Brain microvascular endothelial cell (primary cell): ENCODE measurements at regions not wholly inside any gene's neighbourhood (a gene's known extent, or its start where the extent isn't known, plus 50 kb on each side); places are given as distances from the start of the nearest gene placed in this dataset.

Experiments used
- DNase-seq: peaks from one replicate; pipeline ENCODE4 v3.0.0-alpha.2; 2020
- H3K27ac ChIP-seq: fragments of 250-450 bp; sonication (Bioruptor Pico); 2 replicates; pipeline ENCODE4 v1.5.1; 2020; ENCODE audit warnings: mild to moderate bottlenecking, moderate library complexity
- H3K27me3 ChIP-seq: fragments of 250-450 bp; sonication (Bioruptor Pico); replicated peaks from 2 replicates; pipeline ENCODE4 v1.5.1; 2020; ENCODE audit warnings: mild to moderate bottlenecking
- H3K36me3 ChIP-seq: fragments of 250-450 bp; sonication (Bioruptor Pico); replicated peaks from 2 replicates; pipeline ENCODE4 v1.5.1; 2020; ENCODE audit warnings: mild to moderate bottlenecking
- H3K4me3 ChIP-seq: 2 replicates; pipeline ENCODE4 v1.5.1; 2011; ENCODE audit warnings: low read depth, mild to moderate bottlenecking, control low read depth, low read length, moderate library complexity
- CTCF ChIP-seq: IDR thresholded peaks from 2 replicates; pipeline ENCODE4 v1.5.1; 2011; ENCODE audit warnings: low read depth, mild to moderate bottlenecking, moderate library complexity, low read length, control low read depth, inconsistent platforms; ENCODE audit errors: missing control alignments
- in situ Hi-C: cut with HindIII; loops from 2 replicates; pipeline ENCODE4 v1.10.0; 2017; ENCODE audit warnings: low sequenced_read_pairs, low pct_ligation_motif_present

- no peaks in the 10 kb centered on the region for H3K27me3 ChIP-seq
- H3K4me3 ChIP-seq = no peak overlapping the region
- H3K36me3 ChIP-seq = no peaks in the 10 kb centered on the region
- peak overlapping the region; percentile 30 for H3K27ac ChIP-seq
- no peak for TF ChIP-seq CTCF
- DNase-seq = peak; percentile 80
- in situ Hi-C loops = no loop called here
Observed at GRCh38 chr17:71922439-71922838, 198.4 kb upstream of the SOX9 start.

DNA sequence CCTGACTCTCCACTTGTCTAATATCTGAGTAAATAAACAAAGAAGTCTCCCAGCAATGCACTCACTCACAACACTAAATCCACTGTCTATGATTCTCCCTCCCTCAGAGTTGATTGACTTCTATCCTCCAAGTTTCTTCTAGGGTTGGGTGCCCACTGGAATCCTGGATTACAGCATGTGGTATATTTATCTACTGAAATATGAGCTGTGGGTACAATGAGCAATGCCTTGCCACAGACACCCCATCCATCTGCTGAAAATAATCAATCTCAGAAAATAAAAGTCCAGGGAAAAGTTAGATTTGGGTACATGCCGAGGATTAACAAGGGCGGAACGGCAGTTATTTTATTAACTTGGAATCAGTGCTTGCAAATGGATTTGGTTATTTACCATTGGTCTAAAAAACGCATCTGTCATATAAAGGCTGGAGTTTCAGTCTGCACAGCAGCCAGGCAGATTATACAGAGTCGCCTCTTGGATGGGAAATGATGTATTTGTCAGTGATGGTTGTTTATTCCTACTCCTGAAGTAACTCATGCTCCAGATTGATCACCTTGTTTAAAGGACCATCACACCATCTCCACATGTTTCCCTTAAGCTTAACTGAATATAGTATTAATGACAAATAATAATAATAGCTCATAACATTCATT is 193.9 kb upstream of the SOX9 start:
- no peaks in the 10 kb centered on the region for H3K36me3 ChIP-seq
- no peak overlapping the region for H3K27ac ChIP-seq
- no peak for DNase-seq
- no peak overlapping the region for H3K4me3 ChIP-seq
- H3K27me3 ChIP-seq = no peaks in the 10 kb centered on the region
- in situ Hi-C loops = no loop called here
- no peak for TF ChIP-seq CTCF

DNA sequence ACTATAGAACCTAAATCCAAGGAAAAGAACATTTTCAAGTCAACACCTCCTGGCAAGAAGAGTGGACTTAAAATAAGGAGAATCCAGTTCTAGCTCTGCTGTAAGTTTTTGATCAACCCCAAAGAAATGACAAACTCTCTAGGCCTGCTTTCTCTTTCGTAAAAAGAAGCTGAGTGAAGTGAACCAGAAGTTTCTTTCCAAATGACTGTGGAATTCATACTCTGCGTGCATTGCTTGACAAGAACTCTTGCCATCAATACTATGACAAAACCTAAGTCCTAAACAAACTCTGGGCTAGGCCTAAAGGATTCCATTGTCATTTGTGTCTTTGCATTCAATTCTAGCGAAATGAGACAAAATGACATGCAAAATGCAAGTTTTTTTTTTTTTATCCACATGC is 187.5 kb upstream of the SOX9 start:
- no peak for TF ChIP-seq CTCF
- no peaks in the 10 kb centered on the region for H3K36me3 ChIP-seq
- no peak overlapping the region for H3K27ac ChIP-seq
- in situ Hi-C loops = no loop called here
- no peak for DNase-seq
- no peaks in the 10 kb centered on the region for H3K27me3 ChIP-seq
- H3K4me3 ChIP-seq = no peak overlapping the region

DNA sequence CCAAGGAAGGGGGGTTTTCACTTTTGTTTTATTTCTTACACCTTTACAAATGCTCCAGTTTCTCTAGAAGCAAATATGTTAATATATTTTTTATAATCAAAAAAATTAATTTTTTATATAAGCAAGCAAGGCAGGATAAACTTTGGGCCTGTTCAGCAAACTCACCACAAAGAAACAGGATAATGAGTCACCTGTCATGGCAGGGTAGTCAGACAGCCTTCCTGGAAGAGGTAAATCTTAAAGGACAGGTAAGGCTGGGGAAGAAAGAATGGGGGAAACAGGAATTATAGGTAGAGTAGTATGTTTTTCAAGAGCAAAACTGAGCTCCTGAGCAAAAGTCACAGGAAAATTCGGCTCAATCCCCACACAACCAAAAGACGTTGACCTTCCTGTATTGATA is 186.3 kb upstream of the SOX9 start:
- Histone ChIP-seq H3K27ac (no peak overlapping the region), H3K36me3 (no peaks in the 10 kb centered on the region)
- in situ Hi-C loops = no loop called here

DNA sequence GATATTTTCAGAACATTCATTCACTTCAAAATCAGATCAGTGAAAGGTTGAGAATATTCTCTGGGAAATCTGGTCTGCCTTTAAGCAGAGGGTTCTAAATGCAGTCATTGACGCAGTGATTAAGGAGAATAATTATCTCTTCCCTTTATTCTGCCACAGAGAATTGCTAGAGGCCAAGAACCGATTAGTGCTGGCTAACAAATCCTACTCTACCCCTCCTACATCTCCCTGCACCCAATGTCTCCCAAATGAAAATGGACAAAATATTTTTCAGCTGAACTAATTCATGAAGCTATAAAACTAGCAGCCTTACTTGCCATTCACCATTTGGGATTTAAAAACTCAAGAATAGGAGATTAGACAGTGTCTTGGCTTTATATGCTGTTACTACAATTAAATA is 185.5 kb upstream of the SOX9 start:
- no peak for TF ChIP-seq CTCF
- in situ Hi-C loops = no loop called here
- Histone ChIP-seq H3K27ac (no peak overlapping the region), H3K4me3 (no peak overlapping the region), H3K36me3 (no peaks in the 10 kb centered on the region), H3K27me3 (no peaks in the 10 kb centered on the region)
- DNase-seq = no peak

More for the DNA sequence above, 186.3 kb upstream of the SOX9 start:
- no peak overlapping the region for H3K4me3 ChIP-seq
- no peak for TF ChIP-seq CTCF
- no peaks in the 10 kb centered on the region for H3K27me3 ChIP-seq
- DNase-seq = no peak

DNA sequence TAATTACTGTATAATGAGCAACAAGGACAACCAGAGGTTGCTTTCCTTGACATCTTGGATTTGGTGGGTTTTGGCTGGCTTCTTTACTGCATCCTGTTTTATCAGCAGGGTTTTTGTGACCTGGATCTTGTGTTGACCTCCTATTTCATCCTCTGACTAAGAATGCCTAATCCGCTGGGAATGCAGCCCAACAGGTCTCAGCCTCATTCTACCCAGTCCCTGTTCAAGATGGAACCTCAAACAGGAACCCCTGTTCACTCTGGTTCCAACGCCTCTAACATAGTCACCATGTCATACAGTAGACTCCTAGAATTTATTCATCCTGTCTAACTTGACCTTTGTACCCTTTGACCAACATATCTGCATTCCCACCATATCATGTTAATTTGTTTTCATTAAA is 183.8 kb upstream of the SOX9 start:
- in situ Hi-C loops = no loop called here
- no peak for DNase-seq
- no peak overlapping the region for H3K4me3 ChIP-seq
- H3K27me3 ChIP-seq = no peaks in the 10 kb centered on the region
- H3K36me3 ChIP-seq = no peaks in the 10 kb centered on the region
- H3K27ac ChIP-seq = no peak overlapping the region
- TF ChIP-seq CTCF = no peak
